Skeletal muscle tissue (tissue), 3 donors: ENCODE measurements at regions not wholly inside any gene's neighbourhood (a gene's known extent, or its start where the extent isn't known, plus 50 kb on each side); places are given as distances from the start of the nearest gene placed in this dataset.

Source experiments
- H3K27ac ChIP-seq: one replicate; pipeline ENCODE4 v1.7.0; 2013; ENCODE audit warnings: mild to moderate bottlenecking, low read depth, low read length, inconsistent platforms
- H3K27me3 ChIP-seq, 3 donors: one replicate each; pipeline ENCODE4 v1.7.0; 2013; ENCODE audit warnings: low read length in 3 of 3; ENCODE audit not compliant: control insufficient read depth in 3 of 3, insufficient read depth in 3 of 3
- H3K36me3 ChIP-seq, 3 donors: one replicate each; pipeline ENCODE4 v1.7.0; 2013; ENCODE audit warnings: low read length in 3 of 3; ENCODE audit not compliant: control insufficient read depth in 3 of 3, insufficient read depth in 3 of 3
- H3K4me1 ChIP-seq, 3 donors: one replicate each; pipeline ENCODE4 v1.7.0; 2013; ENCODE audit warnings: low read length in 3 of 3, mild to moderate bottlenecking in 3 of 3; ENCODE audit not compliant: control insufficient read depth in 3 of 3, insufficient read depth in 3 of 3
- H3K4me3 ChIP-seq, 3 donors: one replicate each; pipeline ENCODE4 v1.7.0; 2013; ENCODE audit warnings: low read length in 3 of 3
- H3K9ac ChIP-seq, 3 donors: one replicate each; pipeline ENCODE4 v1.7.0; 2013; ENCODE audit warnings: low read length in 3 of 3, mild to moderate bottlenecking in 3 of 3, moderate library complexity in 2 of 3, low read depth in 1 of 3
- H3K9me3 ChIP-seq, 3 donors: one replicate each; pipeline ENCODE4 v1.7.0; 2013; ENCODE audit warnings: low read length in 3 of 3; ENCODE audit not compliant: control insufficient read depth in 3 of 3
- donor health status: Osteomylitis.

DNA sequence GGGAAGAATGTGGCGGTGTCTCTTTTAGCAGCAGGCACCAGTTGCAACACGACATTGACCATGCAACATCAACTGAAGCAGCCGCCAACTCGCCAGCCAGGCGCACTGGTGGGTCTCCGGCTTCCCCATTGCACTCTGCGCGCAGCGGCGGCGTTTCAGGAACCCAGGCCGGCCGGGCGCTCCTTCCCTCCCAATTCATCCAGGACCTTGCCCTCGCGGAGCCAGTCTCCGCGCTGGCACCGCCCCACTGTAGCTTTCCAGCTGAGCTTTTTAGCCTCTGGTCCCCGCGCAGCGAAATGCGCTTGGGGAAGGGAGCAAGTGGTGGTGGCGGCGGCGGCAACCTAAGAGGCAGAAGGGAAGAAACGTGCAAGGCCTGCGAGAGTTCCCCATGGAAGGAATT, 297.9 kb upstream of the RIMS1 start:
- no peaks in the 10 kb centered on the region for H3K36me3 ChIP-seq
- no peaks in the 10 kb centered on the region for H3K9me3 ChIP-seq
- H3K4me1 ChIP-seq = no peaks in the 10 kb centered on the region
- H3K27me3 ChIP-seq = peaks cover 0 to 5% (median 0%) of the 10 kb centered on the region in 3 donors
- H3K9ac ChIP-seq = no peak overlapping the region
- H3K4me3 ChIP-seq = no peak overlapping the region
- no peak overlapping the region for H3K27ac ChIP-seq

DNA sequence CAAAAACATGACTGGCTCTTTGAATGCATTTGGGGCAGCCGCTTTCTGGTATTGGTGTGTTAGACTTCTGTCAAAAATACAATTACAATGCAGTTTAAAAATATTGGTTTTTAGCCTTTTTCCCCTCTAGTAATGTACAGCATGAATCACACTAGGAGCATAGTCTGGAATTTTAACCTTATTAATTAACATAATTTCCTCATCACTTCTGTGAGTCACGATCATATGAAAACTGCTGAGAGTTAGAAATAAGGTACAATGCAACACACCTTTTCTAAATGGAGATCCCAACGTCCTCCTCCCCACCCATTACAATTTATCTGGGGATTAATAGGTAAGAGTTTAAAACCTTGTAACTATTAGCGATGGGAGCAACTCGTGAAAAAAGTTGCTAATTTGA, 297.1 kb upstream of the RIMS1 start:
- Histone ChIP-seq H3K27ac (no peak overlapping the region), H3K9me3 (no peaks in the 10 kb centered on the region), H3K36me3 (no peaks in the 10 kb centered on the region), H3K9ac (no peak overlapping the region), H3K27me3 (peaks cover 0 to 5% (median 0%) of the 10 kb centered on the region in 3 donors), H3K4me3 (no peak overlapping the region), H3K4me1 (no peaks in the 10 kb centered on the region)

DNA sequence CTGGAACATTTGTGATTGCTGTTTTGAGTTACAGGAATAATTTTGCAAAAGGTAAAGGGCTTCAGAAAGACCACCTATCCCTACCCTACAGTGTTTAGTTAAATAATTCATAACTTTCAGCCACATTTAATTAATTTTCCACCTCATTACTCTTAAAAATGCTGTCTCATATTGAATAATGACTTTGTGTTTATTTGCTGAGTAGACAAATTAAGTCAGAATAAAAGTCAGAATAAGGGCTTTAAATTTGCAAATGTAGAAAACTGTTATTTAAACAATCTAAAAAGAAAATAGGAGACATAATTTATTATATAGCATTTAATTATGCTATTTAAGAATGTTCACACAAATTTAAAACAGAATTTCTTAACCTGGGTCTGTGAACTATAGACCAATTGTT, 293.7 kb upstream of the RIMS1 start:
- Histone ChIP-seq H3K9me3 (no peaks in the 10 kb centered on the region), H3K27ac (no peak overlapping the region), H3K9ac (no peak overlapping the region), H3K4me1 (no peaks in the 10 kb centered on the region), H3K4me3 (no peak overlapping the region), H3K27me3 (peaks cover 0 to 5% (median 0%) of the 10 kb centered on the region in 3 donors), H3K36me3 (no peaks in the 10 kb centered on the region)

DNA sequence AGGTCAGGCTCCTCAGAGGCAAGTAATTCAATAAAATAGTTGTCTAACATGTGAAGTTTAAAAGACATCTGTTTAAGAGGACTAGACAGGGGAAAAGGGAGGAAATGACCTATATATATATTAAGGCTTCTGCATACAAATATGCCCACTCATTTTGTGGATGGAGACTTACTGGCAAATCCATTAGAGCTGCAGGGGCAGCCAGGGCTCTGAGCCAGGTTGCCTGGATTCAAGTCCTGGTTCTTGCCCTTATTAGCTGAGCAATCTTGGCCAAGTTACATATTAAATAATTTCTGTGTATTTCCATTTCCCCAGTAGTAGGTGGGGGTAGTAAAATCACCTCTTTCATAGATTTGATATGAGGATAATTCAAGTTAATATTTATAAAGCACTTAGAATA, 287.0 kb upstream of the RIMS1 start:
- Histone ChIP-seq H3K4me3 (no peak overlapping the region), H3K4me1 (no peaks in the 10 kb centered on the region), H3K9me3 (no peaks in the 10 kb centered on the region), H3K36me3 (no peaks in the 10 kb centered on the region), H3K27me3 (no peaks in the 10 kb centered on the region), H3K9ac (no peak overlapping the region), H3K27ac (no peak overlapping the region)

DNA sequence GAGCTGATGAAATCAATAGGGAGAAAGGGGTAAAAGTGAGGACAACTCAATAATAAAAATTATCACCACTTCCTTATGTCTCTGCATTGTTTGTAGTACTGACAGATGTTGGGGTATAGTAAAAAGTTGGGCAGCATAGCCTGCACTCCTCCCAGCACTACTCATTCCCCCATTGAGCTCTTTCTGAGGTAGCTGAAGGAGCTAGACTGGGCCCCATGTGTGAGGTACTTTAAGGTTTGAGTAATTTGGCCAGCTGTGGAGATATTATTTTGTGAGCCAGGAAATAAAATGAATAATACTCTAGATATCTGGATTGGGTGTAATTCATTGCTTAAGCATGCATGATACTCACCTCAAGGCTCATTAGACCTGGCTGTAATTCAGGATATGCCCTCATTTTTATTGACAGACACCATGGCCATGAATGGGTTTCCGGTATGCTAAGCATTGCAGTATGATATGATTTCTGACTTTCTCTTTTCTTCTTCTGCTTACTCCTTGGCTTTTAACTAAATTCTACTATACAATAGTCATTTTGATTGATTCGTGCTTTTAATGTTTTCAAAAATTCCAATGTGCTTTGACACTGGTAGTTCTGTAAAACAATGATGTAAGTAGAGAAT, 283.9 kb upstream of the RIMS1 start:
- no peak overlapping the region for H3K4me3 ChIP-seq
- no peaks in the 10 kb centered on the region for H3K27me3 ChIP-seq
- no peak overlapping the region for H3K9ac ChIP-seq
- no peaks in the 10 kb centered on the region for H3K9me3 ChIP-seq
- no peaks in the 10 kb centered on the region for H3K4me1 ChIP-seq
- H3K27ac ChIP-seq = no peak overlapping the region
- no peaks in the 10 kb centered on the region for H3K36me3 ChIP-seq

DNA sequence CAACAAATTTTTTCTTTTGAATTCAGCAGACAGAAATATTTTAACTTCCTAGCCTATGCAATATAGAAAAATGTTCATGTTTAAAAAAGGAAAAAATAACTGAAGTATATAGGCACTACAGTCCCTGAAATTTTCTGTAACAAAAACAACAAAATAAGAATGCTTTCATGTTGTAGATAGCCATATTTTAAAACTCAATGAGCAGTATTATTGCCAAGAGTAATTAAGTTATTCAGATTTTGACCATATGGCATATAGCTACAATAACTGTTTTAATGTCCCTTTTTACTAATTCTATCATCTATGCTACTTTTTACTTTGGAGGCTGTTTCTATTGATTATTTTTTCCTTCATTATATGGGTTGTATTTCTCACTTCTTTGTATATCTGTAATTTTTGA, 283.3 kb upstream of the RIMS1 start:
- Histone ChIP-seq H3K4me3 (no peak overlapping the region), H3K27ac (no peak overlapping the region), H3K27me3 (no peaks in the 10 kb centered on the region), H3K4me1 (no peaks in the 10 kb centered on the region), H3K36me3 (no peaks in the 10 kb centered on the region), H3K9ac (no peak overlapping the region), H3K9me3 (no peaks in the 10 kb centered on the region)

DNA sequence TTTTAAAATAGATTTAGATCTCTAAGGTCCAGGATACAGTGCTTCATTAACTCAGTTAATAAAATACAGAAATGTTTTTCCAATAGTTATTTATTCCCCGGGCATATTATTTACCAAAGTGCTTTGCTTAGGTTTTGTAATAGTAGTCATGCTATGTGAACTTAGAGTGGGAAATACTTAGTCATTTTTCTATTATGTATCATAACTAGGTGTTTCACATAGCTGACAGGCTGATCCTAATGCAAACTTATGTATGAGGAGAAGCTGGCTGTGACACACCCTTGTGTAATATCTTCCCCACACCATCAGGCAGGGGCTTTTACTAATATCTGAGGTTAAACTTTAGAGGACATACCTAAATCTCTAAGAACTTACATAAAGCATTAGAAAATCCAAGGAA, 277.7 kb upstream of the RIMS1 start:
- Histone ChIP-seq H3K27ac (no peak overlapping the region), H3K27me3 (no peaks in the 10 kb centered on the region), H3K4me3 (no peak overlapping the region), H3K9ac (no peak overlapping the region), H3K4me1 (no peaks in the 10 kb centered on the region), H3K9me3 (no peaks in the 10 kb centered on the region), H3K36me3 (no peaks in the 10 kb centered on the region)

DNA sequence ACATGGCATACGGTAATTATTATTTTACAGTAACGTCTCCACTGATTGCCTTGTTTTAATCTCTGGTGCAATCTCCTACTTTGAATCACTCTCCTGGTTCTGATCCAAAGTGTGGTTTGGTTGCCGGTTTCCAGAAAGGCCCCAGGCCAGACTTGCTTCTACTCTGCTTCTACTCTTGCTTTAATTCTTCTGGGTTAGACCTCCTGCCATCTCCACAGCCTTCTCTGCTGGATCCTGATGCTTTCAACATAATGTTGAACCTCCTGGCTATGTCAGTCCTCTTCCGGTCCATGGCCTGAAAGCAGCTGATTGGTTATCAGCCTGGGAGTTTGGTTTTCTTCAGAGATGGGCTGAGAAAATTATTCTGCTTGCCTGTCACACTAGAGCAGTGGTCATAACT, 266.5 kb upstream of the RIMS1 start:
- H3K4me3 ChIP-seq = no peak overlapping the region
- H3K9ac ChIP-seq = no peak overlapping the region
- no peaks in the 10 kb centered on the region for H3K9me3 ChIP-seq
- H3K27me3 ChIP-seq = no peaks in the 10 kb centered on the region
- H3K4me1 ChIP-seq = no peaks in the 10 kb centered on the region
- H3K36me3 ChIP-seq = no peaks in the 10 kb centered on the region
- H3K27ac ChIP-seq = no peak overlapping the region

DNA sequence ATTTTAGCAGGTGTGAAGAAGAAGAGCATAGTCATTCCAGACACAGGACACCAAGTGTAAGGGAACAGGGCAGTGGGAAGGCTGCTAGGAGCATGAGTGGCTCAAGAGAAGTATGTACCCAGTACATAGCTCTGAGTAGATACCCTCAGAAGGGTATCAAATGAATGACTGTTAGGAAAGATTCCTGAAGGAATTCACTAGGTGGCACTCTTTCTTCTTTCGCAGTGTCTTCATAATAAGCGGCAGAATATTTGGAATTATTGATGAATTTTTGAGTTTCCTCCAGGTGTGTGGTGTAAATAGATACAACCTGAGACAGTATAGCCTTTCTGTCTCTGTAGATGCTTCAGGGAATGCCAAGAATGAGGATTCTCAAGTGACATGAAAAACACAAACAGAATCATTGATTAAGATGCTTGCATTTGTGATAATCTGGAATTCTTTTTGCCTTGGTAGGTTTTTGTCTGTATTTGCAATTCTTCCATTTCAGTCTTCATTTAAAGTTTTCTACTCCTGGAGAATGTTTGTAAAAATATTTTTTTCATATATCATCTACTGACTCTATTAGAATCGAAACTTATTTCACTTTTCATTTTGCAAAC, 264.3 kb upstream of the RIMS1 start:
- H3K4me3 ChIP-seq = no peak overlapping the region
- no peaks in the 10 kb centered on the region for H3K36me3 ChIP-seq
- H3K9me3 ChIP-seq = no peaks in the 10 kb centered on the region
- no peak overlapping the region for H3K27ac ChIP-seq
- no peak overlapping the region for H3K9ac ChIP-seq
- no peaks in the 10 kb centered on the region for H3K27me3 ChIP-seq
- H3K4me1 ChIP-seq = no peaks in the 10 kb centered on the region

DNA sequence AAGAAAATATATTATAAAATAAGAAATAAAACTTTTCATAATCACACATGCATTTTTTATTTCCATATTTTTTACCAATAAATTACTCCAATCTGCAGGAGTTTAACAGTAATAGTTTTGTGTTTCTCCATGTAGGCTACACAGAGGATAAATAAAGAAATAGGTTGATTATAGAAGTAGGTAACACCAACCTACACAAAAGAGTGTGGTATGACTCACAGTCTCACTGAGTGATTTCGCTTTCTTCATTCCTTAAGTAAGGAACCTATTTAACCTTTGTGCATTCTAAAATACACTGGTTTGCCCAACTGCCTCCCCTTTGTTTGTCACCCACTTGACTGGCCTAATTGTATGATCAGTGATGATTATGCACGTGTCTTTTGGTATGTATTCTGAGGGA, 244.2 kb upstream of the RIMS1 start:
- Histone ChIP-seq H3K27me3 (no peaks in the 10 kb centered on the region), H3K9ac (no peak overlapping the region), H3K36me3 (no peaks in the 10 kb centered on the region), H3K27ac (no peak overlapping the region), H3K4me1 (no peaks in the 10 kb centered on the region), H3K4me3 (no peak overlapping the region), H3K9me3 (no peaks in the 10 kb centered on the region)
